ENCODE measurements at regions not wholly inside any gene's neighbourhood (a gene's known extent, or its start where the extent isn't known, plus 50 kb on each side); places are given as distances from the start of the nearest gene placed in this dataset.
A peak's percentile ranks its signal among the peaks of the same experiment; 100 is the strongest.
"Not testable (repeated sequence)": the region's sequence is repeated elsewhere in the genome, so short reads cannot be mapped to it uniquely, and the experiment has no call there.

DNA sequence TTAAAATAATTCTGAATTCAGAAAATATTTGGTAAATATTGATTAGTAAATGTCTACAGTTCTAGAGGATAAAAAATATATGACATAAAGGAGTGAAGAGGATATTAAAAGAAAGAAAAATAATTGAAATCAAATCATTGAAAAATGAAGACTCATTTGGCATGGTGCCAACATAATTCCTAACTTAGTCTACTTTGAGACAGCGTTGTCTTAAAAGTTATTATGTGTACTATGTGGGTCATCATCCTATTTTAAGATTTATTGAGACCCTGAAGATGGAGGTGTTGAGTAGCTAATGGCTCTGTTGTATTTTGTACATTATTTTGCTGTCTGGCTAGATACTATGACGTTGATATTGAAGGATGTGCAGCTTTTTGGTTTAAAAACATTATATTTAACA lies 156.7 kb upstream of the PTGFR start:
- H3K27me3 ChIP-seq (ENCODE audit: insufficient read depth, poor library complexity, severe bottlenecking): no peaks in the 10 kb centered on the region
- no peak overlapping the region for H3K4me3 ChIP-seq (ENCODE audit: severe bottlenecking)
- H3K36me3 ChIP-seq (ENCODE audit: low read depth): no peaks in the 10 kb centered on the region
- TF ChIP-seq, protein P1, sequence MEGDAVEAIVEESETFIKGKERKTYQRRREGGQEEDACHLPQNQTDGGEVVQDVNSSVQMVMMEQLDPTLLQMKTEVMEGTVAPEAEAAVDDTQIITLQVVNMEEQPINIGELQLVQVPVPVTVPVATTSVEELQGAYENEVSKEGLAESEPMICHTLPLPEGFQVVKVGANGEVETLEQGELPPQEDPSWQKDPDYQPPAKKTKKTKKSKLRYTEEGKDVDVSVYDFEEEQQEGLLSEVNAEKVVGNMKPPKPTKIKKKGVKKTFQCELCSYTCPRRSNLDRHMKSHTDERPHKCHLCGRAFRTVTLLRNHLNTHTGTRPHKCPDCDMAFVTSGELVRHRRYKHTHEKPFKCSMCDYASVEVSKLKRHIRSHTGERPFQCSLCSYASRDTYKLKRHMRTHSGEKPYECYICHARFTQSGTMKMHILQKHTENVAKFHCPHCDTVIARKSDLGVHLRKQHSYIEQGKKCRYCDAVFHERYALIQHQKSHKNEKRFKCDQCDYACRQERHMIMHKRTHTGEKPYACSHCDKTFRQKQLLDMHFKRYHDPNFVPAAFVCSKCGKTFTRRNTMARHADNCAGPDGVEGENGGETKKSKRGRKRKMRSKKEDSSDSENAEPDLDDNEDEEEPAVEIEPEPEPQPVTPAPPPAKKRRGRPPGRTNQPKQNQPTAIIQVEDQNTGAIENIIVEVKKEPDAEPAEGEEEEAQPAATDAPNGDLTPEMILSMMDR (IDR thresholded peaks at IDR 0.05; ENCODE audit: poor library complexity, severe bottlenecking): no peak
- ATAC-seq (ENCODE audit: low read depth): no peak
- DNase-seq (ENCODE audit: low spot score): no peak
- no peaks in the 10 kb centered on the region for H3K9me3 ChIP-seq (ENCODE audit: severe bottlenecking)
- H3K27ac ChIP-seq (ENCODE audit: poor library complexity, severe bottlenecking): no peak overlapping the region
- H3K4me1 ChIP-seq (ENCODE audit: insufficient read depth, poor library complexity, severe bottlenecking): peaks cover 2% of the 10 kb centered on the region

DNA sequence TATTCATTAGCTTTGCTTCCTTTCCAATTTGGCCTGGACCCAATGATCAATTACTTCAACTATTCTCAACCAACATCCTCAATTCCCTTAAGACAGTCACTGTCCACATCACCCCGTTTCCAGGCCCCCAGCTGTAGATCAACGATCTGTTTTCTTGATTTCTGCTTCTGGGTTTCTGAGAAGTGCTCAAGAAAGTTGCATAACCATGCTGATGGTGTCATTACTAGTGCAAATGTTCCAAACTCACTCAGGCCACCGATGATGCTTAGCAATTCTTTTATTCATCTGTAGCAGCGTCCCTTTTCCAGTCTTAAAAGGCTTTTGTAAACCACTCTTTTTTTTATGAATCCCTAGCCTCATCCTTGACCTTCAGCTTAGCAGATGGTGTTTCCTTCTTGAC lies 155.8 kb upstream of the PTGFR start:
- ATAC-seq (ENCODE audit: low read depth): no peak
- Histone ChIP-seq H3K36me3 (ENCODE audit: low read depth) (no peaks in the 10 kb centered on the region), H3K27me3 (ENCODE audit: insufficient read depth, poor library complexity, severe bottlenecking) (no peaks in the 10 kb centered on the region), H3K4me3 (ENCODE audit: severe bottlenecking) (no peak overlapping the region), H3K27ac (ENCODE audit: poor library complexity, severe bottlenecking) (no peak overlapping the region), H3K4me1 (ENCODE audit: insufficient read depth, poor library complexity, severe bottlenecking) (peaks cover 11% of the 10 kb centered on the region), H3K9me3 (ENCODE audit: severe bottlenecking) (no peaks in the 10 kb centered on the region)
- no peak for DNase-seq (ENCODE audit: low spot score)
- TF ChIP-seq, protein P1 (IDR thresholded peaks at IDR 0.05; ENCODE audit: poor library complexity, severe bottlenecking): no peak

DNA sequence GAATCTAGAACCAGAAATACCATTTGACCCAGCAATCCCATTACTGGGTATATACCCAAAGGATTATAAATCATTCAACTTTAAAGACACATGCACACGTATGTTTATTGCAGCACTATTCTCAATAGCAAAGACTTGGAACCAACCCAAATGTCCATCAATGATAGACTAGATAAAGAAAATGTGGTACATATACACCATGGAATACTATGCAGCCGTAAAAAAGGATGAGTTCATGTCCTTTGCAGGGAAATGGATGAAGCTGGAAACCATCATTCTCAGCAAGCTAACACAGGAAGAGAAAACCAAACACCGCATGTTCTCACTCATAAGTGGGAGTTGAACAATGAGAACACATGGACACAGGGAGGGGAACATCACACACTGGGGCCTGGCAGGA lies 154.0 kb upstream of the PTGFR start:
- H3K9me3 ChIP-seq (ENCODE audit: severe bottlenecking); ATAC-seq (ENCODE audit: low read depth); DNase-seq (ENCODE audit: low spot score); H3K27me3 ChIP-seq (ENCODE audit: insufficient read depth, poor library complexity, severe bottlenecking); H3K36me3 ChIP-seq (ENCODE audit: low read depth); H3K4me3 ChIP-seq (ENCODE audit: severe bottlenecking); H3K27ac ChIP-seq (ENCODE audit: poor library complexity, severe bottlenecking): not testable (repeated sequence)
- peaks cover 25% of the 10 kb centered on the region for H3K4me1 ChIP-seq (ENCODE audit: insufficient read depth, poor library complexity, severe bottlenecking)

DNA sequence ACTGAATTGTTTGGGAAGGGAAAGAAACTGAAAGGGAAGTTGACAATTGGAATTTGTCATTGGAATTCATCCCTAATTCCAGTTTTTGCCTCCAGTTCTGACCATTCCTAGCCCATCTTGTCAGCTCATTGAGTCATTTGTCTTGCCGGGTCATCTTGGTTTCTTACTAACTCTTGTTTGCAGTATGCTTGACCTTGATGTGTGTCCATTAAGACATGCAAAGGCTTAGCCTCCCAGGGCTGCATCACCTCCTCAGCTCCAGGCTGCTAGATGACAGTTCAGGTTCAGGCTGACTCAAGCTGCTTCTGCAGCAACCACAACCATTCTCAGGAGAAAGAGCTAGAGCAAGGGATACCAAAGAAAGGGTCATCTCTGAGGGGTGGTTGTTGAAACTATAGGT lies 151.3 kb upstream of the PTGFR start:
- Histone ChIP-seq H3K4me1 (ENCODE audit: insufficient read depth, poor library complexity, severe bottlenecking) (peaks cover 29% of the 10 kb centered on the region), H3K27ac (ENCODE audit: poor library complexity, severe bottlenecking) (peak overlapping the region; percentile 97), H3K9me3 (ENCODE audit: severe bottlenecking) (no peaks in the 10 kb centered on the region), H3K4me3 (ENCODE audit: severe bottlenecking) (no peak overlapping the region), H3K36me3 (ENCODE audit: low read depth) (no peaks in the 10 kb centered on the region), H3K27me3 (ENCODE audit: insufficient read depth, poor library complexity, severe bottlenecking) (no peaks in the 10 kb centered on the region)
- ATAC-seq (ENCODE audit: low read depth) (peak; percentile 60), DNase-seq (ENCODE audit: low spot score) (no peak)
- TF ChIP-seq, protein P1 (IDR thresholded peaks at IDR 0.05; ENCODE audit: poor library complexity, severe bottlenecking): no peak

DNA sequence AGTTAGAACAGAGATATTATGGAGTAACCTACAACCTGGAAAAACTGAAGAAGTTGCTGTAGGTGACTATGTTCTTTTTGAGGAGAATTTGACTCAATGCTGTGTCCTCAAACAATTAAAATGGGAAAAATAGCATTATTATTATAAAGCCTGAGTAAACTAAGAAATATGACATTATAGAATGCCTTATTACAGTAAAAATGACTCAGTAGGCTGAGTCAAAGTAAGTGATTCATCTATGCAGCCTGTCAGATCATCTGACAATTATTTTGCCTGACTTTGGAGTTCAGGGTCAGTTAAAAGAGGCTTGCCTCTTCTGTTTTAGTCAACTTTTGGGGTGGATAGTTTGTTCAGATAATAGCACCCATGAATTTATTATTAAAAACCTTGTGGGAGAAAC lies 150.8 kb upstream of the PTGFR start:
- peak overlapping the region; percentile 97 for H3K27ac ChIP-seq (ENCODE audit: poor library complexity, severe bottlenecking)

More for the DNA sequence above, 150.8 kb upstream of the PTGFR start:
- H3K9me3 ChIP-seq (ENCODE audit: severe bottlenecking): no peaks in the 10 kb centered on the region
- ATAC-seq (ENCODE audit: low read depth) (peak; percentile 96), DNase-seq (ENCODE audit: low spot score) (no peak)
- TF ChIP-seq, protein P1 (IDR thresholded peaks at IDR 0.05; ENCODE audit: poor library complexity, severe bottlenecking): no peak
- no peak overlapping the region for H3K4me3 ChIP-seq (ENCODE audit: severe bottlenecking)
- no peaks in the 10 kb centered on the region for H3K27me3 ChIP-seq (ENCODE audit: insufficient read depth, poor library complexity, severe bottlenecking)
- H3K4me1 ChIP-seq (ENCODE audit: insufficient read depth, poor library complexity, severe bottlenecking): peaks cover 29% of the 10 kb centered on the region
- H3K36me3 ChIP-seq (ENCODE audit: low read depth): no peaks in the 10 kb centered on the region
